Retinal pigment epithelial cell (primary cell): ENCODE measurements at regions not wholly inside any gene's neighbourhood (a gene's known extent, or its start where the extent isn't known, plus 50 kb on each side); places are given as distances from the start of the nearest gene placed in this dataset.
A peak's percentile ranks its signal among the peaks of the same experiment; 100 is the strongest.

ENCODE experiments used
- DNase-seq: peaks from one replicate; pipeline ENCODE4 v3.0.0-alpha.2; 2010; ENCODE audit warnings: low read depth
- H3K4me3 ChIP-seq: 2 replicates; pipeline ENCODE4 v1.5.1; 2011; ENCODE audit warnings: mild to moderate bottlenecking, low read length, control low read depth, moderate library complexity
- TF ChIP-seq, protein P1 (sequence below): conservative IDR thresholded peaks from 2 replicates; pipeline ENCODE4 v1.5.1; 2011; ENCODE audit warnings: low read depth, low read length, control low read depth, inconsistent platforms

DNA sequence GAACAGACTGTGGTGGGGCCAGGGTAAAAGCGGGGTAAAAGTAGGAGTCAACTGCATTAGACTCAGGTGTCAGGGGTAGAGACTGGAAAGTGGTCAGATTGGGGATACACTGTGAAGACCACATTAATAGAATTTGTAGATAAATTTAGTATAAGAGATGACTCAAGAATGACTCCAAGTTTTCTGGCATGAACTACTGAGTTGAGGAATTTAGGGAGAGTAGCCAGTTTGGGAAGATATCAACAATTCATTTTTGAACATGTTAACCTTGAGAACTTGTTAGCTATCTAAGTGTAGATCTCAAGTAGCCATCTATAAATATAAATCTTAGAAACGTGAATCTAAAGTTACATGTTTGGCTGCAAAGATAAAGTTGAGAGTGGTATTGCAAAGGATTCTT lies 206.9 kb upstream of the HCCS start:
- no peak overlapping the region for H3K4me3 ChIP-seq
- DNase-seq, result no peak
- TF ChIP-seq, protein P1, sequence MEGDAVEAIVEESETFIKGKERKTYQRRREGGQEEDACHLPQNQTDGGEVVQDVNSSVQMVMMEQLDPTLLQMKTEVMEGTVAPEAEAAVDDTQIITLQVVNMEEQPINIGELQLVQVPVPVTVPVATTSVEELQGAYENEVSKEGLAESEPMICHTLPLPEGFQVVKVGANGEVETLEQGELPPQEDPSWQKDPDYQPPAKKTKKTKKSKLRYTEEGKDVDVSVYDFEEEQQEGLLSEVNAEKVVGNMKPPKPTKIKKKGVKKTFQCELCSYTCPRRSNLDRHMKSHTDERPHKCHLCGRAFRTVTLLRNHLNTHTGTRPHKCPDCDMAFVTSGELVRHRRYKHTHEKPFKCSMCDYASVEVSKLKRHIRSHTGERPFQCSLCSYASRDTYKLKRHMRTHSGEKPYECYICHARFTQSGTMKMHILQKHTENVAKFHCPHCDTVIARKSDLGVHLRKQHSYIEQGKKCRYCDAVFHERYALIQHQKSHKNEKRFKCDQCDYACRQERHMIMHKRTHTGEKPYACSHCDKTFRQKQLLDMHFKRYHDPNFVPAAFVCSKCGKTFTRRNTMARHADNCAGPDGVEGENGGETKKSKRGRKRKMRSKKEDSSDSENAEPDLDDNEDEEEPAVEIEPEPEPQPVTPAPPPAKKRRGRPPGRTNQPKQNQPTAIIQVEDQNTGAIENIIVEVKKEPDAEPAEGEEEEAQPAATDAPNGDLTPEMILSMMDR, result no peak

DNA sequence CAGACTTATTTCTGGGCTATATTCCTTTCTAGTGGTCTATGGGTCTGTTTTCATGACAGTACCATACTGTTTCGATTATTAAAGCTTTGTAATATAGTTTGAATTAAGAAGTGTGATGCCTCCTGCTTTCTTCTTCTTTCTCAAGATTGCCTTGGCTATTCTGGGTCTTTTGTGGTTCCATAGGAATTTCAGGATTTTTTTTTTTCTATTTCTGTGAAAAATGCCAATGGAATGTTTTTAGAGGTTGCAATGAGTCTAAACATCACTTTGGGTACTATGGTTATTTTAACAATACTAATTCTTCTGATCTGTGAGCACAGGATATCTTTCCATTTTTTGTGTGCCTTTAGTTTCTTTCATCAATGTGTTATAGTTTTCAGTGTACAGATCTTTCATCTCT lies 204.3 kb upstream of the HCCS start:
- TF ChIP-seq, protein P1, result no peak
- no peak overlapping the region for H3K4me3 ChIP-seq
- no peak for DNase-seq

DNA sequence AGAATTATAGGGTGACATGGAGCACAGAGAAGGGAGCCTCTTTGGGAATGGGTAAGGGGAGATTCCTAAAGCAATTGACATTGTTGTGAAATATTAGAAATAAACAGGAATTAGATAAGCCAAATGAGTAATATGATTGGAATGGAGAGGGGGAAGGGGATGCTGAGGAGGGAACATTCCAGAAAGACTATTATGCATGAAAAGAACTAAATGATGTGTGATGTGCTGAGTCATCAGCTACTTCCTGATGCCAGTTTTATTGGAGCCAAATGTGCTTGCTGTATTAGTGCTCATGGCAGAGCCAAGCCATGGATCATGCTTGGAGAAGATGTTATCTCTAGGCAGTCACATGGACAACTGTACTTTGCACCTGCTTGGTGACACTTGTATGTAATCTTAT lies 189.0 kb upstream of the HCCS start:
- peak; percentile 65 for DNase-seq
- TF ChIP-seq, protein P1, result no peak
- H3K4me3 ChIP-seq, result no peak overlapping the region

DNA sequence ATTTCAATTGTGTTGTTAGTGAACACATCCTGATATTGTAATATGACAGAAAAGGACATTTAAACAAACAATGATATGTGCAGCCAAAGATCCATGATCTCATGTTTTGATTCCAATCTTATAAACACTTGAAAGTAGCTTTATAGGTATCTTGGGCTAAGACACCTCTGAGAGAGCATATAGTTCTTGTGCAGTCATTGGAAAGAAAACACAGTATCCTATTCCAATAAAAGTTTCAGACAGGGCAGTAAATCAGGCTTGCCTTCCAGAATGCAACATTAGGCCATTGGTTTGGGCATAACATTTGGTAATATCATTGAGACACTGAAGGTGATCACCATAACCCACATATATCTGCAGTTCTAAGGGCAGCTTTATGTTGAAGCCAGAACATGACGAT lies 188.3 kb upstream of the HCCS start:
- TF ChIP-seq, protein P1, result no peak
- no peak overlapping the region for H3K4me3 ChIP-seq
- no peak for DNase-seq

DNA sequence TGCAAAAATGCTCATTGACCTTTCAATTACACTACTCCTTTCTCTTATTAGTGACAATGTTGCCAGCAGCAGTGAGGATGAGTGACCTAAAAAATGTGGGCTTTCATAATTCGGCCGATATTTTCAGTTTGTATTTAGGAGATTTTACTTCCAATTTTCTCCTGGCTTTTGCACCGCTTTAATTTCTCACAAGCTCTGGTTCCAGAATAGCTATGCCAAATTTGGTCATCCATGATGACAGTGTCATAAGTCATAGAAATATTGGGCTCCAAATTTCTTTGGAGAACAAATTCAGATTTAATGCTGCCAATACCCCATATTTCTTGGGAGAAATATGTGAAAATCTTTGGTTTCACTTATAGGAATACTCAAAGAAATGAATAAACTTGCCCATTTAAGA lies 187.7 kb upstream of the HCCS start:
- H3K4me3 ChIP-seq, result no peak overlapping the region
- TF ChIP-seq, protein P1, result no peak
- DNase-seq, result no peak

DNA sequence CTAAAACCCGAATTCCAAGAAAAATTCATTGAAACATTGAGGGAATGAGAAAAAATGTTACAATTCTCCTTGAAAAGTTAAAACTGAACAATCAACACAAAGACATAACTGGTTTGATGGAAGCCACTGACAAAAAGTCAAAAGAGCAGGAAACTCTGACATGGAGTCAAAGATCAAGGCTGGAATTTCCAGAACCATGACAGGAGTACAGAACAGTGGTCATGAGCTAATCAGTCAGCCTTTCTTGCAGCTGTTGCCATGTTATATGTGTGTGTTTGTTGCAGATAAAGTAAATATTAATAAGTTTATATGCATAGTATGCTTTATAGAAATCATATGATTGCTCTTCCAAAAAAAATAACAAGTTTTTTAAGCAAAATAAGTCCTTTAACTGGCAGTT lies 184.7 kb upstream of the HCCS start:
- TF ChIP-seq, protein P1, result no peak
- H3K4me3 ChIP-seq, result no peak overlapping the region
- no peak for DNase-seq

DNA sequence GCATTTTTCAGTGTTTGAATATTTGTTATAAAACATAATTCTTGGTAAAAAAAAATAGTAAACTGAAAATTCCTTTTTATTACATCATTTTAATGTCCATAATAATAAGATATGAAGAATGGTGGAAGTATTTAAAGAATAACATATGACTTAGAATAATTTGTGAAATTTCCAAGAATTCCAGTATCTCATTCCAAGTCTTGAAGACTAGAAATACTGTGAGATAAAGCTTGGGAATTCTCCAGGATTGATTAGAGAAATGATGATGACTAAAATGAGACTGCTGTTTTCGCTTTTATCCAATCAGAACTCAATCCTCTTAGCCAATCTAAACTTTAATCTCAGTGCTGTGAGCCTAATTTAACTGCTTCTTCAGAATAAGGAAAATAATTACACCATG lies 184.2 kb upstream of the HCCS start:
- H3K4me3 ChIP-seq, result no peak overlapping the region
- TF ChIP-seq, protein P1, result no peak
- no peak for DNase-seq
